A673 (cell line): ENCODE measurements at regions not wholly inside any gene's neighbourhood (a gene's known extent, or its start where the extent isn't known, plus 50 kb on each side); places are given as distances from the start of the nearest gene placed in this dataset.
"Not testable (repeated sequence)": the region's sequence is repeated elsewhere in the genome, so short reads cannot be mapped to it uniquely, and the experiment has no call there.

ENCODE experiments used
- BruUV-seq: library from RNA; stranded (reverse); fragments of 400-500 nt; replicated peaks from 2 replicates; lab custom pipeline; 2021; lab: Mats Ljungman, UMichigan
- CTCF ChIA-PET: fragments of 300-600 bp; sonication (Branson Sonifier 250); formaldehyde crosslinking; loops from one replicate; lab custom pipeline; 2022; ENCODE audit warnings: antibody characterized with exemption; lab: Charles Lee
- POLR2A ChIA-PET: fragments of 300-600 bp; sonication (Branson Sonifier 250); formaldehyde crosslinking; loops from one replicate; lab custom pipeline; 2022; ENCODE audit warnings: antibody characterized with exemption; ENCODE audit not compliant: low non-redundant PET; lab: Charles Lee
- DNase-seq: peaks from one replicate; pipeline ENCODE4 v3.0.0-alpha.2; 2015; ENCODE audit warnings: low spot score
- H3K27ac ChIP-seq: fragments of 200-600 bp; sonication (generic); 2 replicates; pipeline ENCODE4 v1.5.1; 2016; ENCODE audit warnings: mixed run types, low read depth, mild to moderate bottlenecking, mixed read lengths, antibody characterized with exemption, low read length; ENCODE audit not compliant: poor library complexity, severe bottlenecking
- H3K27me3 ChIP-seq: fragments of 200-600 bp; sonication (generic); replicated peaks from 2 replicates; pipeline ENCODE4 v1.6.1; 2017; ENCODE audit warnings: mixed run types, low read depth, mild to moderate bottlenecking, mixed read lengths, antibody characterized with exemption, low read length; ENCODE audit not compliant: insufficient read depth, poor library complexity
- H3K36me3 ChIP-seq: fragments of 200-600 bp; sonication (generic); 2 replicates; pipeline ENCODE4 v1.6.1; 2016; ENCODE audit warnings: mixed run types, mild to moderate bottlenecking, mixed read lengths, antibody characterized with exemption, low read length; ENCODE audit not compliant: insufficient read depth, poor library complexity, severe bottlenecking
- H3K4me1 ChIP-seq: fragments of 200-600 bp; sonication (generic); 2 replicates; pipeline ENCODE4 v1.6.1; 2017; ENCODE audit warnings: mixed run types, mild to moderate bottlenecking, mixed read lengths, antibody characterized with exemption, low read length; ENCODE audit not compliant: insufficient read depth, poor library complexity, severe bottlenecking
- H3K4me3 ChIP-seq: fragments of 200-600 bp; sonication (generic); 2 replicates; pipeline ENCODE4 v1.5.1; 2016; ENCODE audit warnings: low read depth, mixed run types, mild to moderate bottlenecking, mixed read lengths, low read length; ENCODE audit not compliant: poor library complexity, severe bottlenecking
- H3K9me3 ChIP-seq: fragments of 200-600 bp; sonication (generic); 2 replicates; pipeline ENCODE4 v1.6.1; 2016; ENCODE audit warnings: mixed run types, low read depth, mild to moderate bottlenecking, mixed read lengths, antibody characterized with exemption, low read length; ENCODE audit not compliant: poor library complexity, severe bottlenecking
- CTCF ChIP-seq: fragments of 300-800, 200-600 bp; sonication (generic); conservative IDR thresholded peaks from 2 replicates; pipeline ENCODE4 v1.5.1; 2017; ENCODE audit warnings: low read depth, mild to moderate bottlenecking, antibody characterized with exemption, low read length, moderate library complexity, mixed read lengths
- EZH2 ChIP-seq: fragments of 200-600 bp; sonication (generic); IDR thresholded peaks from 2 replicates; pipeline ENCODE4 v1.6.1; 2017; ENCODE audit warnings: borderline replicate concordance, low read depth, mild to moderate bottlenecking, mixed read lengths, antibody characterized with exemption, low read length; ENCODE audit not compliant: poor library complexity, severe bottlenecking
- intact Hi-C: fragments of 100-400 bp; cut with micrococcal nuclease; formaldehyde crosslinking; loops from one replicate; pipeline ENCODE4 v1.10.0; 2022; ENCODE audit not compliant: unreplicated experiment

- no peak for DNase-seq
- no peaks in the 10 kb centered on the region for H3K4me1 ChIP-seq
- H3K27ac ChIP-seq: no peak overlapping the region
- H3K27me3 ChIP-seq: no peaks in the 10 kb centered on the region
- H3K4me3 ChIP-seq: no peak overlapping the region
- intact Hi-C loops: no loop called here
- H3K36me3 ChIP-seq: no peaks in the 10 kb centered on the region
- ChIA-PET CTCF (no interaction called here), POLR2A (no interaction called here)
- no TSS peak for BruUV-seq
- H3K9me3 ChIP-seq: no peaks in the 10 kb centered on the region
- TF ChIP-seq EZH2 (no peak), CTCF (no peak)
These were observed 225.1 kb upstream of the RASA1 start for GRCh38 chr5:87042554-87042953.

GRCh38 chr5:87048156-87048555, 219.5 kb upstream of the RASA1 start:
- ChIA-PET CTCF (no interaction called here), POLR2A (no interaction called here)
- intact Hi-C loops: no loop called here
- Histone ChIP-seq H3K9me3 (no peaks in the 10 kb centered on the region), H3K4me1 (no peaks in the 10 kb centered on the region), H3K27ac (no peak overlapping the region), H3K27me3 (no peaks in the 10 kb centered on the region), H3K4me3 (no peak overlapping the region), H3K36me3 (no peaks in the 10 kb centered on the region)
- TF ChIP-seq CTCF: no peak
- TF ChIP-seq EZH2: no peak
- DNase-seq: peak; percentile 18
- BruUV-seq: no TSS peak

GRCh38 chr5:87049012-87049411, 218.7 kb upstream of the RASA1 start:
- H3K9me3 ChIP-seq, H3K27me3 ChIP-seq, H3K4me1 ChIP-seq, CTCF ChIA-PET, POLR2A ChIA-PET, H3K27ac ChIP-seq, intact Hi-C loops, H3K4me3 ChIP-seq, H3K36me3 ChIP-seq, BruUV-seq, DNase-seq: not testable (repeated sequence)

GRCh38 chr5:87051502-87052113, 216.1 kb upstream of the RASA1 start:
- Histone ChIP-seq H3K27ac (no peak overlapping the region), H3K9me3 (no peaks in the 10 kb centered on the region), H3K4me1 (no peaks in the 10 kb centered on the region), H3K27me3 (no peaks in the 10 kb centered on the region), H3K36me3 (no peaks in the 10 kb centered on the region), H3K4me3 (no peak overlapping the region)
- intact Hi-C loops: no loop called here
- BruUV-seq: no TSS peak
- CTCF ChIA-PET: no interaction called here
- no peak for TF ChIP-seq CTCF
- no peak for TF ChIP-seq EZH2
- no peak for DNase-seq
- POLR2A ChIA-PET: no interaction called here
